SK-N-MC (cell line): ENCODE measurements at regions not wholly inside any gene's neighbourhood (a gene's known extent, or its start where the extent isn't known, plus 50 kb on each side); places are given as distances from the start of the nearest gene placed in this dataset.

Source experiments
- EZH2 ChIP-seq: fragments of 200-600 bp; sonication (generic); IDR thresholded peaks from one replicate; pipeline ENCODE4 v1.6.1; 2017; ENCODE audit warnings: antibody characterized with exemption
- POLR2AphosphoS5 ChIP-seq: IDR thresholded peaks from 2 replicates; pipeline ENCODE4 v1.6.1; 2012; ENCODE audit warnings: mild to moderate bottlenecking, low read depth, low read length, borderline replicate concordance

DNA sequence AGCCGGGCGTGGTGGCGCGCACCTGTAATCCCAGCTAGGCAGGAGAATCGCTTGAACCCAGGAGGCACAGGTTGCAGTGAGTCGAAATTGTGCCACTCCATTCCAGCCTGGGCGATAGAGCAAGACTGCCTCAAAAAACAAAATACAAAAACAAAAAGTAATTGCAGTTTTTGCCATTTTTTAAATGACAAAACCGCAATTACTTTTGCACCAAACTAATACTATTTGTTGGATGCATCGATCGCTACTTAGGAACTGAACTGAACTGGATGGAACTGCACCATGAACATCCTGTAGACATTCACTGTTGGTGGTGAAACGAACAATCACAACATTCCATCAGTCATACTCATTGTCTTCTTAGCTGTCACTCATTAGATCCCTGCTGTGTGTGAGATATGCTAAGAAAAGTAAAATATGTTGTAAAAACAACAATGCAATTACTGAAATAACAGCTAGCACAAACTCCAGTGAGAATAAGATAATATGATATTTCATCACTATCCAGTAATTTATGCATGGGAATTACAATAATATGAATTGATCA, 341.2 kb downstream of the ACTR3B start:
- no peak for TF ChIP-seq EZH2
- TF ChIP-seq POLR2AphosphoS5 = no peak
